GM18505 (cell line): ENCODE measurements at regions not wholly inside any gene's neighbourhood (a gene's known extent, or its start where the extent isn't known, plus 50 kb on each side); places are given as distances from the start of the nearest gene placed in this dataset.

Source experiments
- ATAC-seq: cut with Tn5 transposase; IDR thresholded peaks from one replicate; pipeline ENCODE4 v1.9.1; 2021; ENCODE audit not compliant: unreplicated experiment
- POLR2A ChIP-seq: IDR thresholded peaks from 4 replicates; pipeline ENCODE4 v1.6.1; 2011; ENCODE audit warnings: borderline replicate concordance; ENCODE audit not compliant: insufficient read depth, insufficient read length; ENCODE audit errors: extremely low read depth

DNA sequence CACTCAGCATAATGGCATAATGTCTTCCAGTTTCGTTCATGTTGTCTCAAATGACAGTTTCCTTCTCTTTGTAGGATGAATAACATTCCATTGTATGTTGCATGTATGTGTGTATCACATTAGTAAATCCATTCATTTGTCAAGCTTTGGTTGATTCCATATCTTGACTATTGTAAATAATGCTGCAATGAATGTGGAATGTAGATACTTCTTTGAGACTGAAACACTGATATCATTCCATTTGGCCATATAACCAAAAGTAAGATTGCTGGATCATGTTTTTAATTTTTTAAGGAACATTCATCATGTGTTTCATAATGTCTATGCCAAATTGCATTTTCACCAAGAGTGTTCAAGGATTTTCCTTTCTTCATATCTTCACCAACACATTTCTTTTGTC is 1711.4 kb upstream of the PIK3C3 start:
- no peak for TF ChIP-seq POLR2A
- ATAC-seq: no peak

GRCh38 chr18:40235836-40236235 is 1719.2 kb upstream of the PIK3C3 start:
- no peak for ATAC-seq
- no peak for TF ChIP-seq POLR2A

DNA sequence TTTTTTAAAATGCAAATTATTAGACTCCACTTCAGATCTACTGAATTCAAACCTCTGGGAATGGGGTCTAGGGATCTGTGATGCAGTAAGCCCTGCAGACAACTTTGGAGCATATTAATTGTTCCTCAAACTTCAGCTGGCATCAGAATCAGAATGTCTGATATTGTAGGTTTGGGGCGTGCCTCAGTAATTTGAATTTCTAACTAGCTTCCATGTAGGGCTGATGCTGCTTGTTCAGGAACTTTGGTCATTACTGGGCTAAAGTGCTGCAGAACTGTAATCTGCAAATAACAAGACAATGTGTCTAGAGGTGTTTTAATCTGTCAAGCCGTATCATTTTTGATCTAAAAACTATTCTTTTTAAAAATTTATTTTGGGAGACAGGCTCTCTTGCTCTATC is 1719.7 kb upstream of the PIK3C3 start:
- TF ChIP-seq POLR2A: no peak

GRCh38 chr18:40233931-40234616 is 1721.0 kb upstream of the PIK3C3 start:
- TF ChIP-seq POLR2A: no peak
- no peak for ATAC-seq

More for the DNA sequence above, 1719.7 kb upstream of the PIK3C3 start:
- no peak for ATAC-seq

DNA sequence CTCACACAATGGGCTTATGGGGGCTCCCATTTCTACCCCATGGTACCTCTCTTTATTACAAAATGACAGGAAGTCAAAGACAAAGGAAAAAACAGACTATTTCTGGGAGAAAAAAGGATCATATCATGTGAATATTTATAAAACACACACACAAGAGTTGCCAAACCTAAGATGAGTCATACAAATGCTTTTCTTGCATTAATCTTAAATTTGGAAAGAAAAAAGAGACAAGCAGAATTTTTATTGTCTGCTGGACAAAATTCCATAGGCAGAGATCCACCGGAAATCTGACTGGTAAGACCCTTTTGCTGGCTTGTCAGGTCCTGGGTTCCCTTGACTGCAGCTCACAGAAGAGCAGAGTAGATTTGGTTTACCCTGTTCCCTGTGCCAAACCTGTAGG is 1732.3 kb upstream of the PIK3C3 start:
- no peak for ATAC-seq
- TF ChIP-seq POLR2A: no peak

- no peak for TF ChIP-seq POLR2A
- ATAC-seq: no peak
Observed at GRCh38 chr18:40216856-40217255, 1738.2 kb upstream of the PIK3C3 start.

DNA sequence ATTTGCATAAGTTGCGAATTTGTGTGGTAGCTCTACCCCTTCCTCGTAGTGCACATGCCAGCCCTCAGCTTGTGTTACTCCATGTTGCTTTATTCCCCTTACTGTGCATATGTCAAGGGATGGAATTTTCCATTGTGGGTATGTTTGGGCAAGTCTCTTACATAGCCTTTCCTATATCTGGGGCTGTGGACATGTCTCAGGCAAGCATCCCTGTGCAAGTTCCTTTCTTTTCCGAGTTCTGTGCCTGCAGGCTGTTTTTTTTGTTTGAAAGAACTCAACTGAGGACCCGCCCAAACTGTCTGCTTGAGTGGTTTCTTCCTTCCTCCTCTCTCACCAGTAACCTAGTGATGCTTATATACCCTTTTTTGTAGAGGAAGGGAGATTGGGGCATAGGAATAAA is 1739.1 kb upstream of the PIK3C3 start:
- TF ChIP-seq POLR2A: no peak
- ATAC-seq: no peak

- ATAC-seq: no peak
- no peak for TF ChIP-seq POLR2A
Observed at GRCh38 chr18:40210696-40211095, 1744.3 kb upstream of the PIK3C3 start.

- no peak for ATAC-seq
- no peak for TF ChIP-seq POLR2A
Observed at GRCh38 chr18:40208958-40209357, 1746.1 kb upstream of the PIK3C3 start.

DNA sequence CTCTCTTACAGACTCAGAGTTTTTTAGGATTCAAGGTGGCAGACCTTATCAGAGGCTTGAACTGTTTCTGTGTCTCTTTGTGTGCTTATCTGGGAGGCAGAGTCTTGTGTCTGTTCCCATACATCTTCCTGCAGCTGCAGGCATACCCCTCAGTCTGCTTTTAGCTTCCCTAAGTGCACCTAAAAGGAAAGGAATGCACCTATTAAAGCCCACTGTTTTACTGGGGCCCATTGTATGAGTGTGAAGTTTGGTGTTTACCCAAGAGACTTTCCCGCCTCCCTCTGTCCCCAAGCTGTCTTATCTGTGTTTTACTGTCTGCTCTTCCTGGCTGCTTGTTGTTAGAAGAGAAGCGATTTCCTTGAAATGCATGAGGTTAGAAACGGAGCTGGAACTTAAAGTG is 1757.3 kb upstream of the PIK3C3 start:
- ATAC-seq: no peak
- no peak for TF ChIP-seq POLR2A

GRCh38 chr18:40186677-40187076 is 1768.4 kb upstream of the PIK3C3 start:
- no peak for TF ChIP-seq POLR2A
- ATAC-seq: no peak

GRCh38 chr18:40179729-40180461 is 1775.1 kb upstream of the PIK3C3 start:
- TF ChIP-seq POLR2A: no peak
- no peak for ATAC-seq

- ATAC-seq: no peak
- TF ChIP-seq POLR2A: no peak
Observed at GRCh38 chr18:40168026-40168425, 1787.0 kb upstream of the PIK3C3 start.

DNA sequence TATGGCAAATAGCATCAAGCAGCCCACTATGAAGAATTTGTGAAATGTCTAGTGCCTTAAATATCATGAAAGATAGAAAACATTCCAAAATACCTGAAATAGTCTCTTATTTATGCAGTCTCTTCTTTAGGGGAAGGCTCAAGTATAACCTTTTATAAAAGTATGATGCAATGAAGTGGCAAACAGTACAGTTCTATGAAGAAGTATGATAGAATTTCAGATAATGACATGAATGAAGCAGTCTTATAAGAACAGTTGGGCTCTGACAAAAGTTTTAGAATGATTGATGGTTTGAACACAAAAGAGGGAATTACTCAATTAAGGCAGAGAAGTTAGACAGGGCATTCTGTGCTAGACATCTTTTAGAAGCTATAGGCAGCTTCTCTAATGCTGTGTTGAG is 1791.8 kb upstream of the PIK3C3 start:
- no peak for TF ChIP-seq POLR2A
- no peak for ATAC-seq
